GM12878 (cell line): ENCODE measurements at regions not wholly inside any gene's neighbourhood (a gene's known extent, or its start where the extent isn't known, plus 50 kb on each side); places are given as distances from the start of the nearest gene placed in this dataset.

Source experiments
- ATAC-seq: fragments of 200-7000 bp; cut with Tn5 transposase; 3 replicates; pipeline ENCODE4 v1.9.1; 2020; ENCODE audit warnings: mild to moderate bottlenecking, moderate library complexity
- BruUV-seq: library from RNA; stranded (reverse); fragments of 400-500 nt; replicated peaks from 2 replicates; lab custom pipeline; 2021; lab: Mats Ljungman, UMichigan
- CTCF ChIA-PET: fragments of 300-600 bp; sonication (Branson Sonifier 250); formaldehyde crosslinking; extraction: SDS; loops from one replicate; lab custom pipeline; 2021; ENCODE audit warnings: inconsistent platforms; lab: Yijun Ruan, JAX
- POLR2A ChIA-PET: fragments of 350-600 bp; formaldehyde crosslinking; extraction: SDS; loops from one replicate; lab custom pipeline; 2021; ENCODE audit warnings: inconsistent platforms; lab: Charles Lee
- RAD21 ChIA-PET: fragments of 300-600 bp; sonication (Branson Sonifier 250); formaldehyde crosslinking; loops from one replicate; lab custom pipeline; 2023; ENCODE audit warnings: antibody characterized with exemption; ENCODE audit not compliant: unreplicated experiment; lab: Charles Lee
- SMC1A ChIA-PET: fragments of 300-600 bp; sonication (Branson Sonifier 250); formaldehyde crosslinking; loops from one replicate; lab custom pipeline; 2023; ENCODE audit not compliant: unreplicated experiment, uncharacterized antibody; lab: Charles Lee
- DNase-seq: peaks from one replicate; pipeline ENCODE4 v3.0.0-alpha.2; 2011; ENCODE audit warnings: low read depth, low spot score
- FAIRE-seq: peaks from 3 replicates; lab custom pipeline; 2011; peaks lifted over from hg19 to GRCh38; lab: Jason Lieb, UNC
- H2AFZ ChIP-seq: 2 replicates; pipeline ENCODE4 v1.6.0; 2011; ENCODE audit warnings: low read depth, low read length, control low read depth; ENCODE audit not compliant: control insufficient read depth
- H3K27ac ChIP-seq: 2 replicates; pipeline ENCODE4 v1.5.1; 2011; ENCODE audit warnings: control low read depth; ENCODE audit not compliant: control insufficient read depth, insufficient read depth
- H3K27me3 ChIP-seq, 2 experiments: replicated peaks in 1 of 2; 2 replicates each; pipeline versions ENCODE4 v1.6.0 to v1.6.1; 2011; ENCODE audit warnings: low read length in 1 of 2; ENCODE audit not compliant: control insufficient read depth in 2 of 2, insufficient read depth in 2 of 2
- H3K36me3 ChIP-seq, 2 experiments: 2 replicates each; pipeline ENCODE4 v1.5.1; 2011; ENCODE audit warnings: low read length in 1 of 2; ENCODE audit not compliant: control insufficient read depth in 2 of 2, insufficient read depth in 2 of 2
- H3K4me1 ChIP-seq: 2 replicates; pipeline ENCODE4 v1.6.1; 2011; ENCODE audit warnings: mild to moderate bottlenecking, low read length, moderate library complexity, mixed read lengths; ENCODE audit not compliant: control insufficient read depth, insufficient read depth
- H3K4me2 ChIP-seq: 2 replicates; pipeline ENCODE4 v1.6.0; 2011; ENCODE audit warnings: control low read depth; ENCODE audit not compliant: control insufficient read depth, insufficient read depth
- H3K4me3 ChIP-seq: fragments of 200-600 bp; sonication (generic); 2 replicates; pipeline ENCODE4 v1.5.1; 2016
- H3K79me2 ChIP-seq: 2 replicates; pipeline ENCODE4 v1.6.0; 2011; ENCODE audit warnings: low read length; ENCODE audit not compliant: control insufficient read depth, insufficient read depth
- H3K9ac ChIP-seq: 2 replicates; pipeline ENCODE4 v1.8.0; 2011; ENCODE audit warnings: low read length, control low read depth, mixed read lengths; ENCODE audit not compliant: control insufficient read depth, insufficient read depth
- H3K9me3 ChIP-seq: replicated peaks from 3 replicates; pipeline ENCODE4 v1.5.1; 2011; ENCODE audit warnings: mild to moderate bottlenecking, low read length; ENCODE audit not compliant: control insufficient read depth, insufficient read depth
- H4K20me1 ChIP-seq: 2 replicates; pipeline ENCODE4 v1.6.0; 2011; ENCODE audit not compliant: control insufficient read depth, insufficient read depth
- POU2F2 ChIP-seq: IDR thresholded peaks from 3 replicates; pipeline ENCODE4 v1.6.1; 2011; ENCODE audit warnings: low read depth, mild to moderate bottlenecking, low read length, borderline replicate concordance
- STAT1 ChIP-seq: fragments of 450-650 bp; conservative IDR thresholded peaks from 2 replicates; pipeline ENCODE4 v1.6.1; 2014; ENCODE audit warnings: antibody characterized with exemption, mild to moderate bottlenecking
- ZNF274 ChIP-seq: IDR thresholded peaks from one replicate; pipeline ENCODE4 v1.8.0; 2011; ENCODE audit not compliant: insufficient read length, insufficient read depth
- WGBS: methylation state at CpG from one replicate; pipeline ENCODE4 v1.1.6; 2016; ENCODE audit warnings: low lambda C conversion rate; ENCODE audit not compliant: insufficient replicate concordance, insufficient coverage; ENCODE audit errors: missing lambda C conversion rate; 5-methylcytosine and 5-hydroxymethylcytosine counted together
- in situ Hi-C: fragments of 300-500 bp; cut with MboI; formaldehyde crosslinking; loops from 9 replicates; pipeline ENCODE4 v1.14.3; 2018; ENCODE audit warnings: mixed read lengths
- intact Hi-C: fragments of 100-400 bp; cut with micrococcal nuclease; formaldehyde crosslinking; loops from one replicate; pipeline ENCODE4 v1.14.2; 2022; ENCODE audit not compliant: unreplicated experiment
- TF ChIP-seq, protein P1 (sequence below): fragments of 450-650 bp; formaldehyde crosslinking; IDR thresholded peaks from 2 replicates; pipeline ENCODE4 v1.5.0; 2022; ENCODE audit warnings: mild to moderate bottlenecking, missing genetic modification characterization

- ATAC-seq: no peak
- no peaks in the 10 kb centered on the region for H3K27me3 ChIP-seq
- H3K4me2 ChIP-seq: no peak overlapping the region
- no peaks in the 10 kb centered on the region for H3K4me1 ChIP-seq
- no peak overlapping the region for H3K27ac ChIP-seq
- H3K36me3 ChIP-seq: no peaks in the 10 kb centered on the region
- 36% methylated on average over 3 of the region's 4 CpGs for WGBS
- no TSS peak for BruUV-seq
- H3K4me3 ChIP-seq: no peak overlapping the region
- FAIRE-seq: no peak
- ChIA-PET SMC1A (no interaction called here), CTCF (no interaction called here), POLR2A (no interaction called here), RAD21 (no interaction called here)
- intact Hi-C loops: no loop called here
- no peaks in the 10 kb centered on the region for H3K9me3 ChIP-seq
- no peak overlapping the region for H2AFZ ChIP-seq
- H3K9ac ChIP-seq: no peak overlapping the region
- H3K79me2 ChIP-seq: no peaks in the 10 kb centered on the region
- no peak for DNase-seq
- in situ Hi-C loops: no loop called here
- no peaks in the 10 kb centered on the region for H4K20me1 ChIP-seq
- TF ChIP-seq, protein P1, sequence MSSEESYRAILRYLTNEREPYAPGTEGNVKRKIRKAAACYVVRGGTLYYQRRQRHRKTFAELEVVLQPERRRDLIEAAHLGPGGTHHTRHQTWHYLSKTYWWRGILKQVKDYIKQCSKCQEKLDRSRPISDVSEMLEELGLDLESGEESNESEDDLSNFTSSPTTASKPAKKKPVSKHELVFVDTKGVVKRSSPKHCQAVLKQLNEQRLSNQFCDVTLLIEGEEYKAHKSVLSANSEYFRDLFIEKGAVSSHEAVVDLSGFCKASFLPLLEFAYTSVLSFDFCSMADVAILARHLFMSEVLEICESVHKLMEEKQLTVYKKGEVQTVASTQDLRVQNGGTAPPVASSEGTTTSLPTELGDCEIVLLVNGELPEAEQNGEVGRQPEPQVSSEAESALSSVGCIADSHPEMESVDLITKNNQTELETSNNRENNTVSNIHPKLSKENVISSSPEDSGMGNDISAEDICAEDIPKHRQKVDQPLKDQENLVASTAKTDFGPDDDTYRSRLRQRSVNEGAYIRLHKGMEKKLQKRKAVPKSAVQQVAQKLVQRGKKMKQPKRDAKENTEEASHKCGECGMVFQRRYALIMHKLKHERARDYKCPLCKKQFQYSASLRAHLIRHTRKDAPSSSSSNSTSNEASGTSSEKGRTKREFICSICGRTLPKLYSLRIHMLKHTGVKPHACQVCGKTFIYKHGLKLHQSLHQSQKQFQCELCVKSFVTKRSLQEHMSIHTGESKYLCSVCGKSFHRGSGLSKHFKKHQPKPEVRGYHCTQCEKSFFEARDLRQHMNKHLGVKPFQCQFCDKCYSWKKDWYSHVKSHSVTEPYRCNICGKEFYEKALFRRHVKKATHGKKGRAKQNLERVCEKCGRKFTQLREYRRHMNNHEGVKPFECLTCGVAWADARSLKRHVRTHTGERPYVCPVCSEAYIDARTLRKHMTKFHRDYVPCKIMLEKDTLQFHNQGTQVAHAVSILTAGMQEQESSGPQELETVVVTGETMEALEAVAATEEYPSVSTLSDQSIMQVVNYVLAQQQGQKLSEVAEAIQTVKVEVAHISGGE (CRISPR knock-in tag): no peak
- TF ChIP-seq POU2F2: no peak
- TF ChIP-seq, all 136 proteins: peak for 0
Observed at GRCh38 chr5:27571681-27572080, 533.3 kb upstream of the CDH9 start.

DNA sequence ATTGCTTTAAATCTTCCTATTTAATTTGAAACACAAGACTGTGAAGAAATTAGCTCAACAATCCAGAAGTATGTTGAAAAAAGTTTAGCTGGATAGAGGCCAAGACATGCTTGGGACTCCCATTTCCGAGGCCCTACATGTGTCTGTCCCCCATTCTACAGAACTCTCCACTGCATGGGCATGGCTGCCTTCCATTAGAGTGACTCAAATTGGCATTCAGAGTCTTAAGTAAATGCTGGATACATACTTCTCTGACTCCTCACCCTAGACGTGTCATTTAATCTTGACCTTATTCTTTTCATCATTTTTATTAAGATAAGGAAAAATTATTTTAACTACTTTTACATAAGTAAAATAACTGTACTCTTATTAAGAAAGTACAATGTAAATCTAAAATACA, 530.4 kb upstream of the CDH9 start:
- ATAC-seq: no peak
- no peak overlapping the region for H3K9ac ChIP-seq
- no peak overlapping the region for H3K27ac ChIP-seq
- no peak overlapping the region for H3K4me2 ChIP-seq
- RAD21 ChIA-PET: no interaction called here
- no peaks in the 10 kb centered on the region for H3K9me3 ChIP-seq
- in situ Hi-C loops: no loop called here
- POLR2A ChIA-PET: no interaction called here
- TF ChIP-seq STAT1: no peak
- TF ChIP-seq ZNF274: no peak
- no peak overlapping the region for H2AFZ ChIP-seq
- intact Hi-C loops: no loop called here
- CTCF ChIA-PET: no interaction called here
- WGBS: 0% methylated on average over 2 of the region's 2 CpGs
- FAIRE-seq: no peak
- H3K79me2 ChIP-seq: no peaks in the 10 kb centered on the region
- H3K27me3 ChIP-seq: no peaks in the 10 kb centered on the region
- SMC1A ChIA-PET: interaction anchor here (0.6 kb wide), 1 partner anchor 13 kb away, joined by 4 read pairs; no protein-coding TSS in a partner anchor
- no TSS peak for BruUV-seq
- no peaks in the 10 kb centered on the region for H4K20me1 ChIP-seq
- H3K4me1 ChIP-seq: no peaks in the 10 kb centered on the region
- H3K36me3 ChIP-seq: no peaks in the 10 kb centered on the region
- H3K4me3 ChIP-seq: no peak overlapping the region
- no peak for DNase-seq
